Common myeloid progenitor, CD34-positive (primary cell): ENCODE measurements at regions not wholly inside any gene's neighbourhood (a gene's known extent, or its start where the extent isn't known, plus 50 kb on each side); places are given as distances from the start of the nearest gene placed in this dataset.

ENCODE experiments used
- CTCF ChIA-PET: fragments of 350-600 bp; sonication (Branson Sonifier 250); formaldehyde crosslinking; loops from one replicate; lab custom pipeline; 2021; ENCODE audit warnings: antibody characterized with exemption; lab: Charles Lee
- POLR2A ChIA-PET: fragments of 350-600 bp; sonication (Branson Sonifier 250); formaldehyde crosslinking; loops from one replicate; lab custom pipeline; 2021; ENCODE audit warnings: antibody characterized with exemption; lab: Charles Lee
- DNase-seq, 3 donors: peaks; one replicate each; pipeline versions ENCODE4 v3.0.0 to v3.0.0-alpha.2; 2013
- H3K27ac ChIP-seq, 2 experiments: 1 replicate in 1 of 2; 2 replicates in 1 of 2; pipeline ENCODE4 v1.7.0; 2013; ENCODE audit warnings: inconsistent platforms in 2 of 2, low read length in 2 of 2, mild to moderate bottlenecking in 2 of 2, low read depth in 1 of 2, moderate library complexity in 1 of 2; ENCODE audit not compliant: severe bottlenecking in 2 of 2, insufficient read depth in 1 of 2, poor library complexity in 1 of 2
- H3K27me3 ChIP-seq, 5 experiments: replicated peaks in 2 of 5; 1 replicate in 3 of 5; 2 replicates in 2 of 5; pipeline versions ENCODE4 v1.6.1 to v1.7.0; 2013; ENCODE audit warnings: low read length in 4 of 5, mild to moderate bottlenecking in 2 of 5, moderate library complexity in 2 of 5, inconsistent platforms in 1 of 5; ENCODE audit not compliant: insufficient read depth in 5 of 5, control insufficient read depth in 4 of 5
- H3K36me3 ChIP-seq, 4 experiments: 1 replicate in 2 of 4; 2 replicates in 2 of 4; pipeline versions ENCODE4 v1.6.1 to v1.7.0; 2013; ENCODE audit warnings: low read length in 3 of 4, control low read depth in 1 of 4, mild to moderate bottlenecking in 1 of 4; ENCODE audit not compliant: control insufficient read depth in 4 of 4, insufficient read depth in 4 of 4
- H3K4me1 ChIP-seq, 4 experiments: 1 replicate in 3 of 4; 2 replicates in 1 of 4; pipeline versions ENCODE4 v1.6.1 to v1.7.1; 2013; ENCODE audit warnings: low read length in 3 of 4, mild to moderate bottlenecking in 3 of 4, control low read depth in 1 of 4, inconsistent platforms in 1 of 4, moderate library complexity in 1 of 4; ENCODE audit not compliant: control insufficient read depth in 4 of 4, insufficient read depth in 4 of 4; ENCODE audit errors: control extremely low read depth in 1 of 4
- H3K4me3 ChIP-seq, 7 experiments: 1 replicate in 4 of 7; 2 replicates in 3 of 7; pipeline versions ENCODE4 v1.5.1 to v1.7.0; 2013; ENCODE audit warnings: mild to moderate bottlenecking in 7 of 7, low read length in 6 of 7, moderate library complexity in 6 of 7, inconsistent platforms in 2 of 7, low read depth in 2 of 7, control low read depth in 1 of 7; ENCODE audit not compliant: insufficient read depth in 4 of 7, control insufficient read depth in 1 of 7; ENCODE audit errors: extremely low read depth in 1 of 7
- H3K9me3 ChIP-seq, 5 experiments: 1 replicate in 4 of 5; 2 replicates in 1 of 5; pipeline versions ENCODE4 v1.6.1 to v1.7.1; 2013; ENCODE audit warnings: low read length in 4 of 5, mild to moderate bottlenecking in 2 of 5, inconsistent platforms in 1 of 5, low read depth in 1 of 5, moderate library complexity in 1 of 5; ENCODE audit not compliant: control insufficient read depth in 4 of 5, insufficient read depth in 2 of 5; ENCODE audit errors: control extremely low read depth in 1 of 5
- WGBS: methylation state at CpG from one replicate; pipeline ENCODE4 v1.1.5; 2013; ENCODE audit not compliant: insufficient coverage; 5-methylcytosine and 5-hydroxymethylcytosine counted together

DNA sequence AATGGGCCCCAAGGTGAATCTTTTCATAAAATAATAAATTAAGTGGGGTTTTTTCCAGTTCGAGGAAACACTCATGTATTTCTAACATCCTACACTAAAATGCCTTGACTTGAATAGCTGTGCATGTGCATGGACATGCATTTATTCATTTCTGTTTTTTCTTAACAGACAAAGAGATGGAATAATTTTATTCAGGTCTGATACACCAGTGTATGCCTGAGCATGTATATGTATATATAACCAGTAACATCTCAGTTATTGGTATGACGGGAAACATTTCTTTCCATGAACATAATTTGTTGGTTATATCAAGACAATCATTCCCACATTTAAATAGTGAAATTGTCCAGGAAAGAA, 468.7 kb upstream of the TNP1 start:
- Histone ChIP-seq H3K4me3 (no peak overlapping the region), H3K36me3 (no peaks in the 10 kb centered on the region), H3K9me3 (peaks cover 0 to 15% (median 4%) of the 10 kb centered on the region in 5 experiments), H3K27ac (no peak overlapping the region), H3K27me3 (peaks cover 0 to 9% (median 6%) of the 10 kb centered on the region in 5 experiments), H3K4me1 (no peaks in the 10 kb centered on the region)
- WGBS: no CpG with 5 or more reads among the region's 2 CpGs
- CTCF ChIA-PET: interaction anchor here (1.6 kb wide), 1 partner anchor 10 kb away, joined by 5 read pairs; no protein-coding TSS in a partner anchor
- no peak for DNase-seq
- POLR2A ChIA-PET: no interaction called here

DNA sequence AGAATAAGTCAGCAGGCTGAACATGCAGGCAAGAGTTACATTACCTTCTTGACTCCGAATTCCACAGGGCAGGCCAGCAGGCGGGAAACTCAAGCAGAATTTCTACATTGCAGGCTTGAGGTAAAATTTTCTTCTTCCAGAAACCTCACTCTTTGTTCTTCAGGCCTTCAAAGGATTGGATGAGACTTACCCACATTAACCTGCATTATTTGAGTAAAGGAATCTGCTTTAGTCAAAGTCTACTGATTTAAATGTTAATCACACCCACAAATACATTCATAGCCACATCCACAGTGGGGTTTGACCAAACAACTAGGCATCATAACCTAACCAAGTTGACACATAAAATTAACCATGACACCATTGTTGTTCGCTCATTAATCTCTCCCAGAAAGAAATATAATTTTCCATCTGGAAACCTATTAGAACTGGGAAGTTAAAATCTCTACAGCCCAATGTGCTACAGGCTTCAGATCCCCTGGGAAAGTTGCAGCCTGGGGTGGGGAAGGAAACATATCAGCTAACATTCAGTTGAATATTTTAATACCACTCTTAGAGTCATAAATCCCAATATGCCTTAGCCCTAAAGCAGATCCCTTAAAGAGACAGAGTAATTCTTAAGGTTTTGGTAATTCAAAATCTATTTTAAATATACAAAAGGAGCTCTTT, 468.2 kb upstream of the TNP1 start:
- Histone ChIP-seq H3K9me3 (peaks cover 0 to 20% (median 4%) of the 10 kb centered on the region in 5 experiments), H3K27me3 (peaks cover 0 to 9% (median 6%) of the 10 kb centered on the region in 5 experiments), H3K4me3 (no peak overlapping the region), H3K4me1 (no peaks in the 10 kb centered on the region), H3K36me3 (no peaks in the 10 kb centered on the region), H3K27ac (no peak overlapping the region)
- DNase-seq: no peak
- WGBS: 100% methylated on average over 2 of the region's 3 CpGs
- ChIA-PET CTCF (interaction anchor here (1.6 kb wide), 1 partner anchor 9 kb away, joined by 5 read pairs; no protein-coding TSS in a partner anchor), POLR2A (no interaction called here)

DNA sequence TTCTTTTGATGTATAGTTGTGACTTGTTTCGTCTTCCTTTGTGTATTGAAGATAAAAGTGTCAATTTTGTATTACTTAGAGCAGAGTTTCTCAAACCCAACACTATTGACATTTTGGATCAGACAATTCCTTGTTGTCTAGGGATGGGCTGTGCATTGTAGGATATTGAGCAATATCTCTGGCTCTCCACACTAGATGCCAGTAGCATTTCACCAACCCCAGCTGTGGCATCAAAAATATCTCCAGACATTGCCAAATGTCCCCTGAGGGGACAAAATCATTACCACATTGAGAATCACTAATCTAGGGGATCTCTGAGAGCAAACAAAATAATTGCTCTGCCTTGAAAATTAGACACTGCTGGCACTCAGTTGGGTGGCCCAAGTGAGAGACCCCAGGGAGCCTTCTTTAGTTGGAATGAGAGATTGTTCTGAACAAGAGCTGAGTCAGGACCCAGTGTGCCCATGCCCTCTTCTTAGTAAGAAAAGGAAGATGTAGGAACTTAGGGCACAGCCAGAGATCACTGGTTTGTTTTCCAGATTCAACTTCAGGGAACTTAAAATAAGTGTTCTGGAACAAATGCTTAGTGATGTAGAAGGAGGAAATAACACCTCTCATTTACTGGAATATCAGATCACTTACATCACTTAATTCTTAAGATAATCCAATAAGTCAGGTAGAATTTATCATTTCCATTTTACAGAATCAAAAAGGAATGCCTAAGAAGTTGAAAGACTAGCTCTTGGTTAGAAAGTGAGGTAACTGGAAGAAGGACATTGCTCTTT, 466.6 kb upstream of the TNP1 start:
- no peak for DNase-seq

DNA sequence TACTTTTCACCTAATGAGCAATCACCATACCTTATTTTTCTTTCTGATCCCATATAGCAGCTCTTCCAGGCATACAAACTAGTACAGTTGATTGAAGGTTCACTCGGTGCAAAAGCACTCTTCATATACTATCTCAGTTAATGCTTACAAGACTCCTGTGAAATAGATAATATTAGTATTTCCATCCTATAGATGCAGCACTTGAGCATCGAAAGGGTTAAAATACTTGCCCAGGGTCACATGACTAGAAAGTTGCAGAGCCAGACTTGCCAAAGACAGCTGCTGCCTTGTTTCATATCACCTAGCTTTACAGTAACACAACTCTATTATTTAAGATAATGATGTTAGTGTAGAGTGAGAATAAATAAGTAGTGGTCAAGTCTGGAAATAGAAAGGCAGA, 466.0 kb upstream of the TNP1 start:
- Histone ChIP-seq H3K4me3 (no peak overlapping the region), H3K36me3 (no peaks in the 10 kb centered on the region), H3K4me1 (no peaks in the 10 kb centered on the region), H3K27me3 (peaks cover 0 to 9% (median 6%) of the 10 kb centered on the region in 5 experiments), H3K9me3 (peaks cover 0 to 23% (median 4%) of the 10 kb centered on the region in 5 experiments), H3K27ac (no peak overlapping the region)
- DNase-seq: no peak
- WGBS: 100% methylated on average over 1 of the region's 2 CpGs
- CTCF ChIA-PET: no interaction called here
- POLR2A ChIA-PET: no interaction called here

More for the DNA sequence above, 466.6 kb upstream of the TNP1 start:
- no CpG with 5 or more reads among the region's 1 CpG for WGBS
- Histone ChIP-seq H3K36me3 (no peaks in the 10 kb centered on the region), H3K4me1 (no peaks in the 10 kb centered on the region), H3K4me3 (no peak overlapping the region), H3K9me3 (peaks cover 0 to 23% (median 4%) of the 10 kb centered on the region in 5 experiments), H3K27ac (no peak overlapping the region), H3K27me3 (peaks cover 0 to 9% (median 6%) of the 10 kb centered on the region in 5 experiments)
- POLR2A ChIA-PET: no interaction called here
- CTCF ChIA-PET: no interaction called here

DNA sequence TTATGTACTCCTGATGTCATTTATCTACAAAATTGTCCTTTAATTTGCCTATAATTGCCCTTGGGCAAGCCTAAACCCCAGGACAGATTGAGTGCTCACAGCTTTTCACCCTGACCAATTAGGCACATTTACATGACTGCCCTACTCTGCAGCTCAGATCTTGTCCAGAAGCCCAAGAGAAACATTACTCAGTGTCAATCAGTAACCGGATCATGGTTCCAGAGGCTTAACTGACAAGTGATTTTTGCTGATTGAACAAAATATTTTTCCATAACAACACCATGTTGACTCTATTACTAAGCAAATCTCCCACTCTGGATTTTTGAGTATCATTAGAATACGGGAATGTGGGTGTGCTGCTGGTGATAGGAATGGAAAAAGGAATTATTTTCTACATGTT, 465.4 kb upstream of the TNP1 start:
- POLR2A ChIA-PET: no interaction called here
- peaks cover 0 to 23% (median 4%) of the 10 kb centered on the region in 5 experiments for H3K9me3 ChIP-seq

DNA sequence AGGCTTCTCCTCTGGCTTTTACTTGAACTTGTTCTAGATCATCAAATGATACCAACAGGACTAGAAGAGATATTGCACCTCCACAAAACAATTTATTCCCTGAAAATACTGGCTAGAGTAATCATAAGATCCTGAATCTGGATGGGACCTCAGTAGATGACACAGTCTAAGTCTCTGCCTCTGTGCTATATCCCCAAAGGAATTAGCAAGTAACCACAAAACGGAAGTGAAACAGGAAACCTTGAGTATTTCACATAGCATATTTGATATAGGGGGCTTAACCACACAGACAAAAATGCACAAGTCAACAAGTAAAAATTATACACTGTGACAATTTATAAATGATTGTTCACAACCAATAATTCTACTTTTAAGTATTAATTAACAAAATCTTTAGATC, 456.9 kb upstream of the TNP1 start:
- DNase-seq: peak; percentile 53 to 81 (median 73)
- CTCF ChIA-PET: no interaction called here

More for the DNA sequence above, 465.4 kb upstream of the TNP1 start:
- CTCF ChIA-PET: no interaction called here
- no peak for DNase-seq
- Histone ChIP-seq H3K4me3 (no peak overlapping the region), H3K27me3 (peaks cover 0 to 9% (median 7%) of the 10 kb centered on the region in 5 experiments), H3K27ac (no peak overlapping the region), H3K36me3 (no peaks in the 10 kb centered on the region), H3K4me1 (no peaks in the 10 kb centered on the region)
- no CpG with 5 or more reads among the region's 2 CpGs for WGBS

DNA sequence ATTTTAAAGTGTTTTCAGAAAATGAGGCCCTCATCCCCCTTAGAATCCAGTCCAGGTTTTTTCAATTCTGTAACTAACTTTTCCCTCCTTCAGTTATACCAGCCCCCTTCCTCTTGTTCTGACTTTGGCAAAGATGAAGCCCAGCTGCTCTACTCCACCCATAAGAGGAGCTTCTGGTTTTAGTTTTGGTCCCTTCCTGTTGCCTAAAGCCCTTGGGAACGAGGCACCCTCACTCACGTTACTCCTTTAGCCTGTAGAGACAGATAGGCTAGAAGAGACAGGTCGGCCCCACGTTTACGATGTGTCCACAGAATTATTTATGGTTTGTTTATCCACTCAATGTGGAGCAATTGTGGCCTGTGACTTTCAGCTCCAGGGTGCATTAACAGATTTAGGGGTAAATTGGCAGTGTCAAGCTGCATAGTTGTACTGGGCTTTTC, 454.2 kb upstream of the TNP1 start:
- Histone ChIP-seq H3K4me3 (no peak overlapping the region), H3K9me3 (peaks cover 2 to 14% (median 10%) of the 10 kb centered on the region in 5 experiments), H3K36me3 (no peaks in the 10 kb centered on the region), H3K4me1 (peaks cover 0 to 15% (median 6%) of the 10 kb centered on the region in 4 experiments), H3K27ac (no peak overlapping the region), H3K27me3 (peaks cover 0 to 64% (median 14%) of the 10 kb centered on the region in 5 experiments)
- CTCF ChIA-PET: no interaction called here
- POLR2A ChIA-PET: no interaction called here
- 54% methylated on average over 4 of the region's 5 CpGs for WGBS
- DNase-seq: peak in 2 of 3 donors; percentile 4 to 14

More for the DNA sequence above, 456.9 kb upstream of the TNP1 start:
- POLR2A ChIA-PET: no interaction called here
- H3K36me3 ChIP-seq: no peaks in the 10 kb centered on the region
- H3K27ac ChIP-seq: no peak overlapping the region
- H3K9me3 ChIP-seq: peaks cover 0 to 14% (median 8%) of the 10 kb centered on the region in 5 experiments
- H3K4me3 ChIP-seq: no peak overlapping the region
- H3K4me1 ChIP-seq: peaks cover 0 to 15% (median 6%) of the 10 kb centered on the region in 4 experiments
- WGBS: no CpG with 5 or more reads among the region's 1 CpG
- H3K27me3 ChIP-seq: peaks cover 0 to 52% (median 14%) of the 10 kb centered on the region in 5 experiments
